ENCODE measurements at regions not wholly inside any gene's neighbourhood (a gene's known extent, or its start where the extent isn't known, plus 50 kb on each side); places are given as distances from the start of the nearest gene placed in this dataset.

- ChIA-PET POLR2A (no interaction called here), CTCF (ENCODE audit: low intra/inter-chr PET ratio) (no interaction called here)
- Histone ChIP-seq H3K36me3 (ENCODE audit: control insufficient read depth, insufficient read depth, low read length) (no peaks in the 10 kb centered on the region), H3K9me3 (replicated peaks; ENCODE audit: control insufficient read depth, insufficient read depth, low read depth, low read length) (peaks cover 5% of the 10 kb centered on the region), H3K27ac (ENCODE audit: extremely low read depth, low read depth, low read length) (no peak overlapping the region), H3K9me1 (ENCODE audit: control insufficient read depth, insufficient read depth, low read length) (no peaks in the 10 kb centered on the region), H2AFZ (ENCODE audit: low read depth, low read length) (no peak overlapping the region), H3K27me3 (ENCODE audit: control insufficient read depth in 2 of 2, insufficient read depth in 2 of 2, low read length in 2 of 2) (no peaks in the 10 kb centered on the region), H3K4me2 (ENCODE audit: insufficient read depth, low read length) (no peak overlapping the region), H3K4me3 (no peak overlapping the region), H4K20me1 (replicated peaks; ENCODE audit: control insufficient read depth, insufficient read depth, low read length) (no peaks in the 10 kb centered on the region), H3K79me2 (ENCODE audit: control insufficient read depth, insufficient read depth, low read length) (no peaks in the 10 kb centered on the region), H3K4me1 (replicated peaks in 1 of 2; ENCODE audit: control insufficient read depth in 2 of 2, insufficient read depth in 2 of 2, low read length in 2 of 2) (peaks cover 9 to 38% of the 10 kb centered on the region in 2 experiments), H3K9ac (ENCODE audit: insufficient read depth in 1 of 2, low read depth in 2 of 2, low read length in 2 of 2) (no peak overlapping the region)
- intact Hi-C loops (cut with micrococcal nuclease) (loop anchor here (5.0 kb wide), 1 partner anchor 58 kb away; no protein-coding TSS in a partner anchor), in situ Hi-C loops (cut with MboI) (no loop called here)
- no peak for DNase-seq (ENCODE audit: extremely low read depth in 1 of 4, low spot score in 3 of 4)
- ATAC-seq: no peak
- no peak for TF ChIP-seq PREB (CRISPR knock-in tag; IDR thresholded peaks at IDR 0.05)
- TF ChIP-seq EP300 (IDR thresholded peaks at IDR 0.05; ENCODE audit: low read length): no peak
- no peak for TF ChIP-seq ZHX1 (conservative IDR thresholded peaks at IDR 0.05; ENCODE audit: low read length)
- no peak for TF ChIP-seq ELF1 (tag; IDR thresholded peaks at IDR 0.05)
- no peak for TF ChIP-seq BRCA1 (IDR thresholded peaks at IDR 0.05)
- TF ChIP-seq BRCA1 (CRISPR knock-in tag; IDR thresholded peaks at IDR 0.05): no peak
- no peak for TF ChIP-seq MED1 (CRISPR knock-in tag; IDR thresholded peaks at IDR 0.05; ENCODE audit: borderline replicate concordance)
- no TSS peak for BruUV-seq (replicated peaks)
- FAIRE-seq: no peak
These were observed 81.9 kb upstream of the TSPAN8 start for GRCh38 chr12:71239731-71240130.
